Dendritic cell treated with granulocyte-macrophage colony-stimulating factor and Interleukin-4, amounts not matched to agents 40 ng/mL and 50 ng/mL, for 4 days (primary cell): ENCODE measurements at regions not wholly inside any gene's neighbourhood (a gene's known extent, or its start where the extent isn't known, plus 50 kb on each side); places are given as distances from the start of the nearest gene placed in this dataset.
"Not testable (repeated sequence)": the region's sequence is repeated elsewhere in the genome, so short reads cannot be mapped to it uniquely, and the experiment has no call there.

Experiments used
- H3K27ac Mint-ChIP-seq: one replicate; pipeline ENCODE4 v1.8.0; 2022; ENCODE audit warnings: mild to moderate bottlenecking, mixed read lengths
- H3K27me3 Mint-ChIP-seq: one replicate; pipeline ENCODE4 v1.8.0; 2022; ENCODE audit warnings: mild to moderate bottlenecking, mixed read lengths
- H3K36me3 Mint-ChIP-seq: one replicate; pipeline ENCODE4 v1.8.0; 2022; ENCODE audit warnings: low read depth, mixed read lengths
- H3K4me1 Mint-ChIP-seq: one replicate; pipeline ENCODE4 v1.8.0; 2022; ENCODE audit warnings: low read depth, mixed read lengths
- H3K4me3 Mint-ChIP-seq: one replicate; pipeline ENCODE4 v1.8.0; 2022; ENCODE audit warnings: mild to moderate bottlenecking, moderate library complexity, mixed read lengths
- H3K9me3 Mint-ChIP-seq: one replicate; pipeline ENCODE4 v1.8.0; 2022; ENCODE audit warnings: mixed read lengths
- intact Hi-C: fragments of 100-400 bp; cut with micrococcal nuclease; formaldehyde crosslinking; loops from one replicate; pipeline ENCODE4 v1.15.0; 2022

DNA sequence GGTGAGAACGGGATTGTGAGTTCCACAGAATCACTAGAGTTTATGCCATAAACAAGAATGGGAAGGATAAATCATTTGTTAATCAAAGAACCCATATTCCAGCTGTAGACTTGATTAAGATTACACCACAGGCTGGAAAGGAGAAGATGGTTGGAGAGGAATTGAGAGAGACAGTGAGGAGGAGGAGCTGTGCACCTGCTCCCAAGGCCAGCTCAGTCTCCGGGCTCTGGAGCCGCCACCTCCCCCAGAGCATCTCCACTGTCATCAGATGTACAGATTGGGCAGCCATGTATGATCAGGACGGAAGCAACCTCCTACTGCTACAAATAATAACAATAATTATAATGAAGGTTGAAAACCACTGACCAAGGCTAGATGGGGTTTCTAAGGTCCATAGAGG, 170.0 kb downstream of the MINAR1 start:
- Mint-ChIP-seq H3K27ac (no peak overlapping the region), H3K4me3 (no peak overlapping the region), H3K9me3 (no peaks in the 10 kb centered on the region), H3K27me3 (peaks cover 18% of the 10 kb centered on the region), H3K36me3 (no peaks in the 10 kb centered on the region), H3K4me1 (no peaks in the 10 kb centered on the region)
- intact Hi-C loops = no loop called here

DNA sequence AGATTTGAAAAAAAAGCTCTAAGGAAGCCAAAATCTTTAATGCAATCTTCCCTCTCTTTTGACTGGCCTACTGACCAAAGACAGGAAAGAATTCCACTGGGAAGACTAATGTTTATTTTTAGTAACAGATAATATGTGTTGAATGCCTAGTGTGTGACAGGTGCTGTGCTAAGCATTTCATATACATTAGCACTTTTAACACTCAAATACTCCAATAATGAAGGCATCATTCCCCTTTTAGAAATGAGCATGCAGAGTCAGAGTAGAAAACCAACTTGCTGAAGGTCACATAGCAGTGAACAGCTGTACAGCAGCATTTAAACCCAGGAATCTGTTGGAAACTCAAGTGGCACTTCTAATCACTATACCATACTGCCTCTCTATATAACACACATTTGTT, 170.6 kb downstream of the MINAR1 start:
- intact Hi-C loops = no loop called here
- Mint-ChIP-seq H3K9me3 (no peaks in the 10 kb centered on the region), H3K4me1 (no peaks in the 10 kb centered on the region)

DNA sequence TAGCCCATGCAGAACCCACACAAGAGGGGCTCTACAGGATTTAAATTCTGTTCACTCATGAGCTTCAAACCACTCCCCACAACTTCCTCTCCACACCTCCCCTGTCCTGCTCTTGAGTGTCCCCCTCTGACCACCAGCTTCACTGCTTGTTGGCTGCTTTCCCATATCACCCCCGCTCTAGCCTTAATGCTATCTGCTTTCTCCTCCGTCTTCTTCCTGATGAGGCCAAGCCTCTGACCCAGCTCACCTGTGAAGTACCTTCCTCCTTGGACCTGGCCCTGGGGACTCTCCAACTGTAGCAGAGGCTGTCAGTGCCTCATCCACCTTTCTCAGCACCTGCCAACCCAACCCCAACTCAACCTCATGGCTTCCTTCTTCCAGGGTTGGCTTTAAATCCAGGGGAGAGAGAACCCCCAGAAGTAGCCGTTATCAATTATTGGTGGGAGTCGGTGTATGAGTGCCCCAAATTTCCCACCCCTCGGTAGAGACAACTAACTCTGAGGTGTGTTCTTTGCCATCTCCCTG, 174.8 kb downstream of the MINAR1 start:
- intact Hi-C loops = no loop called here
- Mint-ChIP-seq H3K27ac (no peak overlapping the region), H3K27me3 (peaks cover 10% of the 10 kb centered on the region), H3K4me1 (no peaks in the 10 kb centered on the region), H3K36me3 (no peaks in the 10 kb centered on the region), H3K4me3 (no peak overlapping the region), H3K9me3 (no peaks in the 10 kb centered on the region)

More for the DNA sequence above, 170.6 kb downstream of the MINAR1 start:
- H3K27ac Mint-ChIP-seq = no peak overlapping the region
- no peak overlapping the region for H3K4me3 Mint-ChIP-seq
- peaks cover 18% of the 10 kb centered on the region for H3K27me3 Mint-ChIP-seq
- no peaks in the 10 kb centered on the region for H3K36me3 Mint-ChIP-seq

DNA sequence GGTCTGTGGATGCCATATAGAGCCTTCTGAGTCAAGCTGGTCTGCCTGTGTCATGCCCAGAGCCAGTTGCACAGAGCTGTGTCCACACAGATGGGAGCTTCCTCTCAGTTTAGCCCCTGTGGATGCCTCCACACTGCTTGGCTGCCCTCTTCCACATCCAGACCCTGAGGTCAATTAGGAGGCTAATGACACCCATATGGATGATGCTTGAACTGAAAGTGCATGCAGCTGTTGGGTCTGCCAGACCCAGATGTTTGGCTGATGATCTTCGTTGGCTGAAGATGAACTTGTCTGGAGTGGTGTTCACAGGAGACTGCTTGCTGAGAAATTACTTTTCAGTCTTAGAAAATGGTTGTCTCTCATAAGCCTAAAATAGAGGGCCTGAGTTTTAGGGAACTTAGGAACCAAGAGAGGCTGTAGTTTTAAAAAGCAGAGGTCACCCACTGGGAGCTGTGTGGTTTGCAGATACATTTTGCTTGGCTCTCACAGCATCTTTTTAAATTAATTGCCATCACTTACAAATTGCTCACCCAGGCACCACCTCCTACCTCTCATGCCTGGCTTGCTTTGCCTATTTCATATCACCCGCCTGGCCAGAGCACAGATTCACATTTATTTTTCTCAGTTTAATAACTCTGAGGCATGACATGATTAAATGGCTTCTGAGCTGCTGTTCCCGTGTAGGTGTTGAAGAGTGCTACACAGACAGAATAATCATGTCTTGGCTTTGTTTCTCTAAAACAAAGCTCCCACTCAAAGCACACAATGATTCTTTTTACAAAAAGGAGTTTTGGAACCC, 176.1 kb downstream of the MINAR1 start:
- intact Hi-C loops = no loop called here
- Mint-ChIP-seq H3K36me3 (no peaks in the 10 kb centered on the region), H3K4me3 (no peak overlapping the region), H3K9me3 (no peaks in the 10 kb centered on the region), H3K27me3 (peaks cover 6% of the 10 kb centered on the region), H3K27ac (no peak overlapping the region), H3K4me1 (no peaks in the 10 kb centered on the region)

DNA sequence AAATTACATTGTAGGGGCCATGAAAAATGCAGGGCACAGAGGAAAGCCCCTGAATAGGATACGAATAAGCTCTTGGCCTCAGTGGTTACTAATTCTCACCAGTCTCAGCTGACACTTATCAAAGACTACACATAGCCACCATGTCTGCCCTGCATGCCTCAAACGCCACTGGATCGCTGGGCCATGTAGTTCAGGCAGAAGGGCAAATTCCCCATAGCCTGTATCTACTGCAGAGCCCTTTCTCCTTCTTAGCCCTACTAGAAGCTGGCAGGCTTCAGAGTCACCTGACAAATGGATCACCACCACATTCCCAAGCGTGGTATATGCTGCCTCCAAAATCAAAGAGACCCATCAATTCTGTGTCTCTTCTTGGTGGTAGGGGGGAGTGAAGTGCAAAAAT, 177.4 kb downstream of the MINAR1 start:
- Mint-ChIP-seq H3K9me3 (no peaks in the 10 kb centered on the region), H3K27me3 (peaks cover 5% of the 10 kb centered on the region), H3K36me3 (no peaks in the 10 kb centered on the region), H3K4me1 (no peaks in the 10 kb centered on the region), H3K4me3 (no peak overlapping the region), H3K27ac (no peak overlapping the region)
- intact Hi-C loops = no loop called here

DNA sequence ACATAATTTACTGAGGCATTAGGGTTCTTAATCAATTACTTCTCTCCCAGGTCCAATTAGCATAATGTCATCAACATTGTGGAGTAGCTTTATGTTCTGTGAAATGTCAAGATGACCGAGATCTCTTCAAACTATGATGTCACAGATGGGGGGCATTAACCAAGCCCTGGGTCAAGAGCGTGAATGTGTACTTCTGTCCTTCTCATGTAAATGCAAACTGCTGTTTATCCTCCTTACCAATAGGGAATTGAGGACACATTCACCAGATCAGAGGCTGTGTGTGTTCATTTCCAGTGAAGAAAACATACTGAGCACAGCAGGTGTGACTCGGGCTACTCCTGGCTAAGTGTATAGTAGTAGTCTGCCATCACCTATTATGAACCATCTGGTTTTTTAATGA, 177.9 kb downstream of the MINAR1 start:
- H3K36me3 Mint-ChIP-seq = no peaks in the 10 kb centered on the region
- no peak overlapping the region for H3K27ac Mint-ChIP-seq
- no peak overlapping the region for H3K4me3 Mint-ChIP-seq
- peaks cover 3% of the 10 kb centered on the region for H3K27me3 Mint-ChIP-seq
- H3K4me1 Mint-ChIP-seq = no peaks in the 10 kb centered on the region
- intact Hi-C loops = no loop called here
- no peaks in the 10 kb centered on the region for H3K9me3 Mint-ChIP-seq

DNA sequence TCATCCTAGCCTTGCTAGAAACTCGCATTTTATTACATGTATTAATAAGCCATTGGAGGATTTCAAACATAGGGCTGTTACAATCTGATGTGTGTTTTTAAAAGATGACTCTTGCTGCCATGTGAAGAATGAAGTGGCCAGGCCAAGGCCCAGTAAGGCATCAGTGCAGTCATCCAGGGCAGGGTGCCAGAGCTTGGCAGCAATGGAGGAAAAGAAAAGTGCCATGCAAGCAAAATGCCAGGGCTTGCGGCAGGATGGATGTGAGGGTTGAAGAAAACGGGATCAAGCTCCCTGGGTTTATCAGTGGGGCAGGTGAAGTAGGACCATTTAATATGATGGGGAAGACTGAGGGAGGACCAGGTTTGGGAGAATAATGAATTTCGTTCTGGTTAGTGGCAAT, 183.6 kb downstream of the MINAR1 start:
- Mint-ChIP-seq H3K4me3 (no peak overlapping the region), H3K4me1 (no peaks in the 10 kb centered on the region), H3K9me3 (no peaks in the 10 kb centered on the region), H3K36me3 (no peaks in the 10 kb centered on the region), H3K27me3 (peaks cover 4% of the 10 kb centered on the region), H3K27ac (no peak overlapping the region)
- intact Hi-C loops = no loop called here

DNA sequence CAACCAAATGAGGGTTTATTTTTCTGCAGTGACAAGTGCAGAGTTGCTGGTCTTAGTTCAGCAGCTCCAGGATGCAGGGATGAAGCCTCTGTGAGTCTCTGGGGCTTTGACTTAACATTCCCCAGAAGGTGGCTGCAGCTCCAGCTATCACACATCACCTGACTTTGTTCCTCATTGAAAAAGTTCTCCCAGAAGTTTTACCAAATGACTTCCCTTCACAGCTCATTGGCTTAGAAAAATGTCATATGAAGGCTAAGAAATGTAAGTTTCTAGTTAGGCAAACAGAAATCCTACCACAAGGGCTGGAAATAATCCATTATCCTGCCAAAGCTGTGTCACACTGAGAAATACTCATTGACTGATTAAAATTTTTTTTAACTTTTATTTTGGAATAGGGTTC, 184.9 kb downstream of the MINAR1 start:
- H3K4me3 Mint-ChIP-seq = no peak overlapping the region

DNA sequence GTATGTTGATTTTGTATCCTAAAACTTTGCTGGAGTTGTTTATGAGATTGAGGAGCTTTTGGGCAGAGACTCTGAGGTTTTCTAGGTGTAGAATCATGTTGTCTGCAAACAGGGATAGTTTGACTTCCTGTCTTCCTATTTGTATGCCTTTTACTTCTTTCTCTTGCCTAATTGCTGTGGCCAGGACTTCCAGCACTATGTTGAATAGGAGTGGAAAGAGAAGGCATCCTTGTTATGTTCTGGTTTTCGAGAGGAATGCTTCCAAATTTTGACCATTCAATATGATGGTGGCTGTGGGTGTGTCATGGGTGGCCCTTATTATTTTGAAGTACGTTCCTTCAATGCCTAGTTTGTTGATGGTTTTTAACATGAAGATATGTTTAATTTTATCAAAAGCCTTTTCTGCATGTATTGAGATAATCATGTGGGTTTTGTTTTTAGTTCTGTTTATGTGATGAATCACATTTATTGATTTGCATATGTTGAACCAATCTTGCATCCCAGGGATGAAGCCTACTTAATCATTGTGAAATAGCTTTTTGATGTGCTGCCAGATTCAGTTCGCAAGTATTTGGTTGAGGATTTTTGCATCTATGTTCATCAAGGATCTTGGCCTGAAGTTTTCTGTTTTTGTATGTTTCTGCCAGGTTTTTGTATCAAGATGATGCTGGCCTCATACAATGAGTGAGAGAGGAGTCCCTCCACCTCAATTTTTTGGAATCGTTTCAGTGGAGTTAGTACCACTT, 188.1 kb downstream of the MINAR1 start:
- intact Hi-C loops = no loop called here

More for the DNA sequence above, 184.9 kb downstream of the MINAR1 start:
- intact Hi-C loops = no loop called here
- H3K27ac Mint-ChIP-seq = no peak overlapping the region
- H3K9me3 Mint-ChIP-seq = no peaks in the 10 kb centered on the region
- peaks cover 5% of the 10 kb centered on the region for H3K27me3 Mint-ChIP-seq
- no peaks in the 10 kb centered on the region for H3K4me1 Mint-ChIP-seq
- no peaks in the 10 kb centered on the region for H3K36me3 Mint-ChIP-seq

DNA sequence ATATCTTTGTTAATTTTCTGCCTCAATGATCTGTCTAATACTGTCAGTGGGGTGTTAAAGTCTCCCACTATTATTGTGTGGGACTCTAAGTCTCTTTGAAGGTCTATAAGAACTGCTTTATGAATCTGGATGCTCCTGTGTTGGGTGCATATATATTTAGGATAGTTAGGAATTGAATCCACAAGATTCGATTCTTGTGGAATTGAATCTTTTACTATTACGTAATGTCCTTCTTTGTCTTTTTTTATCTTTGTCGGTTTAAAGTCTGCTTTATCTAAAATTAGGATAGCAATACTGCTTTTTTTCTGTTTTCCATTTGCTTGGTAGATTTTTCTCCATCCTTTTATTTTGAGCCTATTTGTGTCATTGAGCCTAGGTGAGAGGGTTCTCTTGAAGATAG, 189.7 kb downstream of the MINAR1 start:
- intact Hi-C loops, H3K4me1 Mint-ChIP-seq, H3K9me3 Mint-ChIP-seq, H3K4me3 Mint-ChIP-seq, H3K36me3 Mint-ChIP-seq, H3K27ac Mint-ChIP-seq: not testable (repeated sequence)
- peaks cover 14% of the 10 kb centered on the region for H3K27me3 Mint-ChIP-seq

More for the DNA sequence above, 188.1 kb downstream of the MINAR1 start:
- Mint-ChIP-seq H3K27ac (no peak overlapping the region), H3K27me3 (peaks cover 13% of the 10 kb centered on the region), H3K4me1 (no peaks in the 10 kb centered on the region), H3K36me3 (no peaks in the 10 kb centered on the region), H3K9me3 (no peaks in the 10 kb centered on the region), H3K4me3 (no peak overlapping the region)

DNA sequence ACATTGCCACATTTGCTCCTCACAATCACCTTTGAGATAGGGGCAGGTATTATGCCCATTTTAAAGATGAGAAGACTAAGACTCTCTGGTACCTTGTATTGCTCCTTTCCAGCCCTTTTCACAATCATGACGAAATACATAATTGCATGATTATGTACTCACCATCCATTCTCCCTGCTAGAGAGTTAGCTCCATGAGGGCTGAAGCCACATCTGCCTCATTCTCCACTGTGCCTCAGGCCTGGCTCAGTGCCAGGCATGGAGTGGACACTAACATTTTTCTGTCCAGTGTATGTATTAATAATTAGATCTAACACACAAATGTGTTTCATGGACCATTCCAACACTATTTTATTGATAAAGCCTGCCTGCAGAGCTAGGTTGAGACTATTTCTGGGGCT, 191.4 kb downstream of the MINAR1 start:
- no peak overlapping the region for H3K27ac Mint-ChIP-seq
- no peak overlapping the region for H3K4me3 Mint-ChIP-seq
- intact Hi-C loops = no loop called here
- no peaks in the 10 kb centered on the region for H3K36me3 Mint-ChIP-seq
- H3K27me3 Mint-ChIP-seq = peaks cover 21% of the 10 kb centered on the region
- H3K9me3 Mint-ChIP-seq = no peaks in the 10 kb centered on the region
- no peaks in the 10 kb centered on the region for H3K4me1 Mint-ChIP-seq

DNA sequence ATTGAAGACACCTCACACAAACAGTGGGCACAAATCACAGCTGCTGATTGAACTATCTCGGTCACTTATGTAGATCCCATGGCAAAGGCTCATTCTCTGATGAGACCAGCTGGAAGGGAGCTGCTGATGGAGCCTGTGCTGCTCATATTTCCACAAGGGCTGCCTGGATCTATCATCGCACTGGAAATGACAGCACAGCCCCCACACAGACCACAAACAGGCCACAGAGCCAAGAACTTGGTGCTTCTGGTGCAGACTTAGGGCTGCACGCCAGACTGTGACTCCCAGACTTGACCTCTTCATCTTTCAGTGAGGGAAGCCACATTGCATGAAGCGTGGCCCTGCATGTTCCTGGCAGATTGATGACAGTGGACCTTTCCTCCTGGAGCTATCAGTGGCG, 197.6 kb downstream of the MINAR1 start:
- Mint-ChIP-seq H3K9me3 (peaks cover 6% of the 10 kb centered on the region), H3K27me3 (peaks cover 14% of the 10 kb centered on the region), H3K27ac (no peak overlapping the region), H3K4me3 (no peak overlapping the region), H3K36me3 (no peaks in the 10 kb centered on the region), H3K4me1 (no peaks in the 10 kb centered on the region)
- intact Hi-C loops = no loop called here

DNA sequence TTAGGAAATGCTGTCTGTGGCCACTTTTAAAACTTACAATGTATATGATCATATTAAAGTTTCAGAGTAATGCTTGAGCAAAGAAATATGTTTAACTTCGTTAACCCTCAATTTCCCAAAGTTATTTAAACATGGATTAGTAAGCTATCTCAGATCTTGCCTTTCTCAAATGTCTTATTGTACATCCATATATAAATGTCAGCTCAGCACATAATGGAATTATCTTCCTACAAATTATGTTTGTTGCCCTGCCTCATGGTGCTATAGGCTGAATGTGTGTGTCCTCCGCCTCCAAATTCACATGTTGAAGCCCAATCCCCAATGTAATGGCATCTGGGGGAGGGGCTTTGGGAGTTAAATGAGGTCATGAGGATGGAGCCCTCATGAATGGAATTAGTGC, 200.3 kb downstream of the MINAR1 start:
- Mint-ChIP-seq H3K27ac (no peak overlapping the region), H3K9me3 (peaks cover 6% of the 10 kb centered on the region), H3K4me1 (no peaks in the 10 kb centered on the region), H3K27me3 (peaks cover 5% of the 10 kb centered on the region), H3K36me3 (no peaks in the 10 kb centered on the region), H3K4me3 (no peak overlapping the region)
- intact Hi-C loops = no loop called here

DNA sequence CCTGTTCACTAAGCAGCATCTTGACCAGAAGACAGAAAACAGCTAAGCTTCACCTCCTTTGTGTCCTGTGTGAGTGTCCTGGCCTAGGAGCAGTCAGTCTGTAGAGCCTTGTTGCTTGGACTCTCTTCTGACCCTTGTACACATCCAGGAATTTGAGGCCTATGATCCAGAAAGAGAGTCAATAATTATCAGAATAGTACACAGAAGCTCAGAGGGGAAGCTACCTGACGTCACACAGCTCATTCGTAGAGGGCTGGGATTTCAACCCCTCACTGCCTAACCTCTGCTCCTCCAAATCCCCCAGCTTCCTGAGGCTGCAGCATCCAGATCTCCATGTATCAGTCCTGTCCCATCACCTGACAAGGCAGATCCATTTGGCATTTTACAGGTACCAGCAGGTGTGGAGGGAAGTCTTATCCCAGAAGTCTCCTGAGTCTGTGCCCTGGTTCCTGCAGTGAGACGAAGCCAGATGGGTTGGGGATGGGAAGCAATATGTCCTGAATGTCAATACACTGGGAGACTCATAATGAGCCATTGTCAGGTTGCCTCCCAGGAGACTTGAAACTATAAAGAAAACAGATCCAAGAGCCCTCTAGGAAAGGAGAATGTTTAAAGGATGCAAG, 203.1 kb downstream of the MINAR1 start:
- H3K4me3 Mint-ChIP-seq = no peak overlapping the region
- peaks cover 2% of the 10 kb centered on the region for H3K27me3 Mint-ChIP-seq
- intact Hi-C loops = no loop called here
- no peaks in the 10 kb centered on the region for H3K36me3 Mint-ChIP-seq
- H3K4me1 Mint-ChIP-seq = no peaks in the 10 kb centered on the region
- peaks cover 6% of the 10 kb centered on the region for H3K9me3 Mint-ChIP-seq
- H3K27ac Mint-ChIP-seq = no peak overlapping the region
